VCaP (cell line): ENCODE measurements at regions not wholly inside any gene's neighbourhood (a gene's known extent, or its start where the extent isn't known, plus 50 kb on each side); places are given as distances from the start of the nearest gene placed in this dataset.

Experiments used
- H3K27ac ChIP-seq: fragments of 450-650 bp; 2 replicates; pipeline ENCODE4 v1.5.1; 2017
- TF ChIP-seq, protein P1 (sequence below): fragments of 450-650 bp; conservative IDR thresholded peaks from 2 replicates; pipeline ENCODE4 v1.5.1; 2017; ENCODE audit warnings: mild to moderate bottlenecking, moderate library complexity

DNA sequence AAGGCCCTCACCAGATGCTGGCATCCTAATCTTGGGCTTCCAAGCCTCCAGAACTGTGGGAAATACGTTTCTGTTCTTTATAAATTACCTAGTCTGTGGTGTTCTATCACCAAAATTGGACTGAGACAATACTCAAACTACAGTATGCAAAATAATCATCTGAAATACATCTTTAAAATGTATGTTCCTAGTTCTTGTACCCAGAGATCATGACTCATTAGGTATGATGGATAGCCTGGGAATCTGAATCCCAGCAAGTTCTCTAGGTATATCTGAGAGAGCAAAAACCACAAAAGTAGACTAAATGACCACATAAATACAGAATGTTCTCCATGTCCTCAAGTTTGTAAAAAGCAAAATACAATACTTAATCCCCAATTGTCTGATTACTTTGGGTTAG lies 166.3 kb downstream of the YIPF5 start:
- TF ChIP-seq, protein P1, sequence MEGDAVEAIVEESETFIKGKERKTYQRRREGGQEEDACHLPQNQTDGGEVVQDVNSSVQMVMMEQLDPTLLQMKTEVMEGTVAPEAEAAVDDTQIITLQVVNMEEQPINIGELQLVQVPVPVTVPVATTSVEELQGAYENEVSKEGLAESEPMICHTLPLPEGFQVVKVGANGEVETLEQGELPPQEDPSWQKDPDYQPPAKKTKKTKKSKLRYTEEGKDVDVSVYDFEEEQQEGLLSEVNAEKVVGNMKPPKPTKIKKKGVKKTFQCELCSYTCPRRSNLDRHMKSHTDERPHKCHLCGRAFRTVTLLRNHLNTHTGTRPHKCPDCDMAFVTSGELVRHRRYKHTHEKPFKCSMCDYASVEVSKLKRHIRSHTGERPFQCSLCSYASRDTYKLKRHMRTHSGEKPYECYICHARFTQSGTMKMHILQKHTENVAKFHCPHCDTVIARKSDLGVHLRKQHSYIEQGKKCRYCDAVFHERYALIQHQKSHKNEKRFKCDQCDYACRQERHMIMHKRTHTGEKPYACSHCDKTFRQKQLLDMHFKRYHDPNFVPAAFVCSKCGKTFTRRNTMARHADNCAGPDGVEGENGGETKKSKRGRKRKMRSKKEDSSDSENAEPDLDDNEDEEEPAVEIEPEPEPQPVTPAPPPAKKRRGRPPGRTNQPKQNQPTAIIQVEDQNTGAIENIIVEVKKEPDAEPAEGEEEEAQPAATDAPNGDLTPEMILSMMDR: no peak
- H3K27ac ChIP-seq: no peak overlapping the region

DNA sequence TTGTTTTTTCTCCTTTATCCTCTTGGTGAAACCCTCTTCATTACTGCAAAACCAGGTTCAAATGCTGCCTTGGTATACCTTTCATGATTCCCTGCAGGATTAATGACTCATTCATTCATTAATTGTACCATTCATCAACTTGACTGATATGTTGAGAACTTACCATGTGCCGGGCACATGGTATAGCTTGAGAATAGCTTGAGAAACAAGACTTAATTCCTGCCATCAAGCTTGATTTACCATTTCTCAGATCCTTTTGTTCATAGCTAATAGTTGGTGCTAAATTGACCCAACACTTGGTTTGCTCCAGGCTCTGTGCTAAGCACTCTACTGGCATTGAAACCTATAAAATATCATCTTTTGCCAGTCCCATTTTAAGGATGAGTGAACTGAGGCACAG lies 165.7 kb downstream of the YIPF5 start:
- H3K27ac ChIP-seq: no peak overlapping the region
- TF ChIP-seq, protein P1: no peak

DNA sequence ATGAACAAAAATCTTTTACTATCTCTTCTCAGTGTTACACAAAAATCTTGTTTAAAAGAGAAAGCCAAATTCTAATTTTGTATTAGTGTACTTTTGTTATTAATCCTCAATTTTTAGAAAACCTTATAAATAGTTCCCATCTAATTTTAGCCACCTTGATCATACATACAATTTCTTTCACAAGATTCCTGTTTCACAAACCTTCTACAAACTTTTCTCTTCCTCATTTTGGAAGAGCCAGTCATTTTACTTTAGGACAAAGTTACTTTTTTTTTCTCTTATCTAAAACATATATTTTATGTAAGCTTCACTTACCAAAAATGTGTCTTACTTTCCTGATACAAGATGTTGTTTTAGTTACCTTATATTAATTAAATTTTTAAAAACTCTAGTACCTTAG lies 161.3 kb downstream of the YIPF5 start:
- TF ChIP-seq, protein P1: no peak; the same call in 1 of the 2 replicates
- no peak overlapping the region for H3K27ac ChIP-seq

DNA sequence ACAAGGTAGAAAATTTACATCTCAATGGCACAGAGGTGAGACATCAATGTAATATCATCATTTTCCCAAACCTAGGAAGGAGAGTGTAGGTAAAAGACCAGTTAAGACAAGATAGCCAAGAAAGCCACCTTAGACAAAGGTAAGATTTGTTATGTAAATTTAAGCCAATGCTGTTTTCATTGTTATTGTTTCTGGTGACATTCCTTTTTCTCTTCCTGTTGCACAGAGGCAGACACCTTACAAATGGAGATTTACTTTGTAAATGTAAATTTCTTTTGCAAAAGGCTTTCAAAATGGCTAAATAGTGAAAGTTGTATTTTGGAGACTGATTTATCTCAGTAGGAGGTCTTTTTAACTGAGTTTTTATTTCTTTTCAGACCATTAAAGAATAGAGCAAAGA lies 159.1 kb downstream of the YIPF5 start:
- TF ChIP-seq, protein P1: no peak
- H3K27ac ChIP-seq: no peak overlapping the region

DNA sequence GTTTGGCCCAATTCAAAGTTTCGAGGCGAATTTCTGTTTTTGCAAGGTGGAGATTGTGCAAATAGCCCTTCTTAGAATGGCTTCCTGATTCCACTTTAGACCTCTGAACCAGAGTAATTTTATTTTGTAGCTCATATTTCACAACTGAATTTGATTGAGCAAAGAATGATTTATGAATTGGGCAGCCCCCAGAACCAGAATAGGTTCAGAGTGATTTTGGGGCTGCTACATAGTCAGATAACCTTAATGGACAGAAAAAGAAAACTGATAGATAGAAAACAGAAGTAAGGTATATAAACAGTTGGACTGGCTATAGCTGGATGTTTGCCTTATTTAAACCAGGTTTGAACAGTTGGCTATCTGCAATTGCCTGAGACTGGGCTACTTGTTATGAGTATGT lies 156.6 kb downstream of the YIPF5 start:
- no peak overlapping the region for H3K27ac ChIP-seq
- TF ChIP-seq, protein P1: no peak

DNA sequence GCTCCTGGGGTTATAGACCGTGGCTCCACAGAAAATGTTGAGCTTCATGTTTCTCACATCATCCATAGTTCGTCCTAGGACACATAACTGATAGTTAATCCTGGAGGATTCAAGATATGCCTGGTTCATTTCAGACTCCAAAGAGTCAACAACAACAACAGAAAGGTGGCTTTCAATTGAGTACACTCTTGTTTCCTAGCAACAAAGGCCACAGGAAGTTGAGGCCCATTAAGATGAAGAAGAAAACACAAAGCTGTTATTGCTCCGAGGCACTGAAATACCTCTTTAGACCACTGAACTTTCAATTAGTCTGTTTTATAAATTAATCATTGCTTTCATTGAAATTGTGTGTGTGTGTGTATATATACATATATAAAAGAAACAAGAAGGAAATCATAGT lies 154.5 kb downstream of the YIPF5 start:
- TF ChIP-seq, protein P1: no peak
- H3K27ac ChIP-seq: no peak overlapping the region

DNA sequence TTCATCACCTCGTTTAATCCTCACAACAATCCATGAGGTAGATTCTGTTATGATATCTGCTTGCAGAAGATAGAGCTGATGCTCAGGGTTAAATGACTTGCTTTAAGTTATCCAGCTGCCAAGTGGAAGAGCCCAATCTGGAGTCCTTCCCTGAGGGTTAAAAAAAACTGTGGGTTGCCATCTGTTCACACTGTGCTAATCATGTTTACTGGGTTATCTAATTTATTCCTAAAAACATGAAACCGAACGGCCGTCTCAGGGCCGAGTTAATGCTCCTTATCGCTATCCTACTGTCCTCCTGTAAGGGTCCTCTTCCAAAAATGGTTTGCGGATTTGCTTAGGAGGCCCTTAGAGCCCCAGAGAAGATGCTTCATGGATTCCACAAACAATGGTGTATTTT lies 153.3 kb downstream of the YIPF5 start:
- no peak overlapping the region for H3K27ac ChIP-seq
- TF ChIP-seq, protein P1: no peak

DNA sequence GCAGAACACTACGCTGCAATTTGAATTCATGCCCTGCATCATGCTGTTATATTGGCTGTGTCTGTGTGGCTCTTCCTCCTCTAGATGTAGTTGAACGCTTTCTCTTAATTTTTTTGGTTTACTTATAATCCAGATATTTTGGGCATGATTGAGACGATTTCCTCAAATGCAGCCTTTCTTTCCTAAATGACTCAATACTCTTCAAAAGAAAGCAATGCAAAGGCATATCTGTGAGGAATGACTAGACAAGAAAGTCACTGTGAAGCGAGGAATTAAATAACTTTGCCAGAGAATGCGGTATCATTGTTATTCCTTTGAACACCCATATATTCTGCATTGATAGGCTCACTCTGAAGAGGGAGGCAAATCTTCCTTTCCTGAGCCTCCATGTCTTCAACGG lies 152.8 kb downstream of the YIPF5 start:
- TF ChIP-seq, protein P1: no peak
- H3K27ac ChIP-seq: no peak overlapping the region
